Activated T-cell treated with anti-CD3 and anti-CD28 coated beads, Interleukin-2, amount 50 U/mL, for 4 hours (primary cell): ENCODE measurements at regions not wholly inside any gene's neighbourhood (a gene's known extent, or its start where the extent isn't known, plus 50 kb on each side); places are given as distances from the start of the nearest gene placed in this dataset.

Experiments used
- ATAC-seq, 2 donors: fragments of 200-7000 bp; cut with Tn5 transposase; one replicate each; pipeline ENCODE4 v1.10.0; 2021
- DNase-seq: peaks from one replicate; pipeline ENCODE4 v3.0.0-alpha.2; 2020
- H3K27me3 Mint-ChIP-seq: one replicate; pipeline ENCODE4 v1.8.0; 2021; ENCODE audit warnings: low read depth, mixed read lengths
- H3K36me3 Mint-ChIP-seq: one replicate; pipeline ENCODE4 v1.8.0; 2022; ENCODE audit warnings: mixed read lengths; ENCODE audit not compliant: insufficient read depth
- H3K4me1 Mint-ChIP-seq: one replicate; pipeline ENCODE4 v1.8.0; 2021; ENCODE audit warnings: low read depth, mixed read lengths
- H3K4me3 Mint-ChIP-seq: one replicate; pipeline ENCODE4 v1.8.0; 2021; ENCODE audit warnings: mild to moderate bottlenecking, moderate library complexity, mixed read lengths
- H3K9me3 Mint-ChIP-seq: one replicate; pipeline ENCODE4 v1.8.0; 2021; ENCODE audit warnings: mixed read lengths

DNA sequence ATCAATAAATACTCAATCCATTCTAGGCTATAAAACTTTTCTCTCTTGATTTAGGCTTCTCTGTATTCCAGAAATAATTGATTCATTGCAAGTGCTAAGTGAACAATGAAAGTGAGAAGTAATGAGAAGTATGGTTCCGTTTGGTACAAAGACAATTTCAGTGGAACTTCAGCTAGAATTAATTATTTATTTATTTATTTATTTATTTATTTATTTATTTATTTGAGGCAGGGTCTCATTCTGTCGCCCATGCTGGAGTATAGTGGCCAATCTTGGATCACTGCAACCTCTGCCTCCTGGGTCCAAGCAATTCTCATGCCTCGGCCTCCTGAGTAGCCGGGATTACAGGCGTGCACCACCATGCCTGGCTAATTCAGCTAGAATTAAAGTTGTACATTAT lies 262.1 kb downstream of the B3GLCT start:
- H3K9me3 Mint-ChIP-seq = no peaks in the 10 kb centered on the region
- H3K4me3 Mint-ChIP-seq = no peak overlapping the region
- H3K36me3 Mint-ChIP-seq = no peaks in the 10 kb centered on the region
- ATAC-seq = no peak
- DNase-seq = no peak
- H3K4me1 Mint-ChIP-seq = no peaks in the 10 kb centered on the region
- no peaks in the 10 kb centered on the region for H3K27me3 Mint-ChIP-seq

- no peak for ATAC-seq
These were observed 263.0 kb downstream of the B3GLCT start for GRCh38 chr13:31462766-31463165.

DNA sequence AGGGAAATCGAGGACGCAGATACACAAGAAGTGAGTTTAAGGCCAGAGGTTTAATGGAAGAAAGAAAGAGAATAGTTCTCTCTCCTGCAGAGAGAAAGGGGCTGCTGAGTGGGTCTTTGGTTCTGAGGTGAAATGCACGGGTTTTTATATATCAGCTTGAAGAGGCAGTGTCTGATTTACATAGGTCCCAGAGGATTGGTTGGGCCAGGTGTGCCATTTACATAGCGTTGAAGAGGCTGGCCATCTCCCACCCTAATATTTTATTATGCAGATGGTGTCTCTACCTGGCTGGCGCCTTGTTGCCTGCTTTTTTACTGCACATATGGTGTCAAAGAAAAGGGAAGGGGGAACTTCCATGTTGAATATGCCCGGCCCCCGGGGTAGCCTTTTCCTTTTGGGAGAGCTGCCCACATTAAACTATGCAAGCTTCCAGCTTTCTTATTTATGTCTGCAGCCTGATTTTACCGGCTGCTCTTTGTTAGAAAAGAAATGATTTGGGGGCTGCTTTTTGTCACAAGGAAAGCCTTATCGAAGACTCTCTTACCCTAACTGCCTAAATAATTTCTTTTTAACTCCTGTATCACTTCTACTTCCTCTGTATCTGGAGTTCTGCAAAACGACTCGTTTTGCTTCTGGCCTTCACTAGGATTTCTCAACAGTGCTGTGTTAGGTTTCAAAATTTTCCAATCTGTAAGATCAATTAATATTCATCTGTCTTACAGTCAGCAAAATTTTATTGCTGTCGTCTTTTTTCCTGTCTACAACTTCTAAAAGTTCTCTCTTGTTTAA lies 268.5 kb downstream of the B3GLCT start:
- no peaks in the 10 kb centered on the region for H3K9me3 Mint-ChIP-seq
- DNase-seq (no peak), ATAC-seq (no peak)
- H3K36me3 Mint-ChIP-seq = no peaks in the 10 kb centered on the region
- H3K4me3 Mint-ChIP-seq = no peak overlapping the region
- H3K27me3 Mint-ChIP-seq = peaks cover 6% of the 10 kb centered on the region
- no peaks in the 10 kb centered on the region for H3K4me1 Mint-ChIP-seq

More at GRCh38 chr13:31462766-31463165, 263.0 kb downstream of the B3GLCT start:
- H3K4me3 Mint-ChIP-seq = no peak overlapping the region
- DNase-seq = no peak
- H3K4me1 Mint-ChIP-seq = no peaks in the 10 kb centered on the region
- no peaks in the 10 kb centered on the region for H3K36me3 Mint-ChIP-seq
- H3K27me3 Mint-ChIP-seq = peaks cover 2% of the 10 kb centered on the region
- H3K9me3 Mint-ChIP-seq = no peaks in the 10 kb centered on the region

- DNase-seq (no peak), ATAC-seq (no peak)
- Mint-ChIP-seq H3K4me3 (no peak overlapping the region), H3K36me3 (no peaks in the 10 kb centered on the region), H3K4me1 (no peaks in the 10 kb centered on the region), H3K27me3 (peaks cover 6% of the 10 kb centered on the region), H3K9me3 (no peaks in the 10 kb centered on the region)
These were observed 269.6 kb downstream of the B3GLCT start for GRCh38 chr13:31469377-31469776.

- Mint-ChIP-seq H3K4me1 (no peaks in the 10 kb centered on the region), H3K4me3 (no peak overlapping the region), H3K9me3 (no peaks in the 10 kb centered on the region), H3K36me3 (no peaks in the 10 kb centered on the region), H3K27me3 (peaks cover 5% of the 10 kb centered on the region)
- no peak for DNase-seq
- no peak for ATAC-seq
These were observed 263.1 kb upstream of the RXFP2 start for GRCh38 chr13:31476266-31476665.

- H3K4me3 Mint-ChIP-seq = no peak overlapping the region
- no peak for DNase-seq
- no peaks in the 10 kb centered on the region for H3K9me3 Mint-ChIP-seq
- ATAC-seq = no peak
- H3K36me3 Mint-ChIP-seq = no peaks in the 10 kb centered on the region
- no peaks in the 10 kb centered on the region for H3K4me1 Mint-ChIP-seq
- peaks cover 5% of the 10 kb centered on the region for H3K27me3 Mint-ChIP-seq
These were observed 262.6 kb upstream of the RXFP2 start for GRCh38 chr13:31476753-31477152.

- ATAC-seq (no peak), DNase-seq (no peak)
- peaks cover 3% of the 10 kb centered on the region for H3K27me3 Mint-ChIP-seq
- no peaks in the 10 kb centered on the region for H3K9me3 Mint-ChIP-seq
- H3K4me1 Mint-ChIP-seq = no peaks in the 10 kb centered on the region
- H3K4me3 Mint-ChIP-seq = no peak overlapping the region
- no peaks in the 10 kb centered on the region for H3K36me3 Mint-ChIP-seq
These were observed 261.4 kb upstream of the RXFP2 start for GRCh38 chr13:31477961-31478360.

DNA sequence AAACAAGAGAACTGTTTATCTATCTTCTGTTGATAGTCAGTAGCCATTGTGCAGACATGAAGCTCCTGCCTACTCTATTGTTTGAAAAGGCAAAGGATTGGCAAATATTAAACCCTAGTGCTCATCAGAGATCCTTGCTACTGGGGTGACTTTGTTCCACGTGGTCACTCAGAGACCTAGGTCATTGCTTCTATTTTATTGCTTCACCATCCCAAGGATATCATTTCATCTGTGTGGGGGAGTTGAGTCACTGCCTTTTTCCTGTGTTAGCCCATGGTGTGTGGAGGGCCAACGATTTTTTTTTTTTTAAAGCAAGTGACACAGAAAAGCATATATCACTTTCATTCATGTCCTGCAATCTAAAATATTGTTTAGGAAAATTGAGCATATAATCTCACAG lies 254.1 kb upstream of the RXFP2 start:
- no peak overlapping the region for H3K4me3 Mint-ChIP-seq
- no peaks in the 10 kb centered on the region for H3K27me3 Mint-ChIP-seq
- no peaks in the 10 kb centered on the region for H3K36me3 Mint-ChIP-seq
- ATAC-seq (no peak), DNase-seq (no peak)
- no peaks in the 10 kb centered on the region for H3K9me3 Mint-ChIP-seq
- no peaks in the 10 kb centered on the region for H3K4me1 Mint-ChIP-seq

DNA sequence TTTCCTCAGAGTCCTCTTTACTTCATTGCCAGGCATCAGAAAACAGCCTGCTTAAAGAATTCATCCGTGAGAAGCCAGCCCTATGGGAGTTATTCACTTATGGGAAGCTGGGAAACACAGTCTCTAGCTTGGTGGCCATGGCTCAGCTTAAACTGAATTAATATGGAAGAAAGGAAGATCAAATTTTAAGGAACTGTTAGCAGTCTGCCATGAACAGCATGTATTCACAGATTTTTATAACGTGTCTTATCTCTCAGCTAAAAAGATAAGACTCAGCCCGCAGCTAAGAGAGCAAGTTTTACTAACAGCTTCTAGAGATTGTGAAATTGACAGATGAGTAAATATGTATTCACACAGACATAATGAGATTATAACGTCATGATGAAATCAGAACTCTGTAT lies 253.7 kb upstream of the RXFP2 start:
- H3K4me1 Mint-ChIP-seq = no peaks in the 10 kb centered on the region
- H3K27me3 Mint-ChIP-seq = peaks cover under 1% of the 10 kb centered on the region
- H3K4me3 Mint-ChIP-seq = no peak overlapping the region
- DNase-seq (no peak), ATAC-seq (no peak)
- H3K36me3 Mint-ChIP-seq = no peaks in the 10 kb centered on the region
- no peaks in the 10 kb centered on the region for H3K9me3 Mint-ChIP-seq

- H3K4me1 Mint-ChIP-seq = no peaks in the 10 kb centered on the region
- H3K27me3 Mint-ChIP-seq = peaks cover 8% of the 10 kb centered on the region
- no peaks in the 10 kb centered on the region for H3K36me3 Mint-ChIP-seq
- H3K9me3 Mint-ChIP-seq = peaks cover 22% of the 10 kb centered on the region
- DNase-seq = no peak
- H3K4me3 Mint-ChIP-seq = no peak overlapping the region
- ATAC-seq = no peak
These were observed 244.0 kb upstream of the RXFP2 start for GRCh38 chr13:31495336-31495735.

DNA sequence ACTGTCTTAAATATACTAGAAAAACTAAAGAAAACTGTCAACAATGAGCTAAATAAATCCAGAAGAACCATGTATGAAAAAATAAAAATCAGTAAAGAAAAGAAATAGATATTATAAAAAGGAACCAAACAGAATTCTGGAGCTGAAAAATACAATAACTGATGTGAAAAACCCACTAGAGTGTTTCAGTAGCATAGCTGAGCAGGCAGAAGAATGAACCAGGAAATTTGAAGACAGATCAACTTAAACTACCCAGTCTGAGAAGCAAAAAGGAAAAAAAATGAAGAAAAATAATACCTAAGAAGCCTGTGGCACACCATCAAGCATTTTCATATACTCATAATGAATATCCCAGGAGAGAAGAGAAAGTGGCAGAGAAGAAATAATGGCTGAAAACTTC lies 240.1 kb upstream of the RXFP2 start:
- ATAC-seq (no peak), DNase-seq (no peak)
- peaks cover 22% of the 10 kb centered on the region for H3K9me3 Mint-ChIP-seq
- no peaks in the 10 kb centered on the region for H3K4me1 Mint-ChIP-seq
- H3K27me3 Mint-ChIP-seq = no peaks in the 10 kb centered on the region
- no peaks in the 10 kb centered on the region for H3K36me3 Mint-ChIP-seq
- H3K4me3 Mint-ChIP-seq = no peak overlapping the region

DNA sequence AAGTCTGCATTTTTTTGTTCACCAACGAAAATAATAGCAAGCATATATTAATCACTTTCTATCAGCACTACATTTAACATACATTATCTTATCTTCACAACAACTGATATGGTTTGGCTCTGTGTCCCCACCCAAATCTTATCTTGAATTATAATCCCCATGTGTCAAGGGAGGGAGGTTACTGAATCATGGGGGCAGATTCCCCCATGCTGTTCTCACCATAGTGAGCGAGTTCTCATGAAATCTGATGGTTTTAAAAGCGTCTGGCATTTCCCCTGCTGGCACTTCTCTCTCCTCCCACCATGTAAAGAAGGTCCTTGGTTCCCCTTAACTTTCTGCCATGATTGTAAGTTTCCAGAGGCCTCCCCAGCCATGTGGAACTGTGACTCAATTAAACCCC lies 235.7 kb upstream of the RXFP2 start:
- Mint-ChIP-seq H3K4me1 (no peaks in the 10 kb centered on the region), H3K9me3 (peaks cover 10% of the 10 kb centered on the region), H3K36me3 (no peaks in the 10 kb centered on the region), H3K4me3 (no peak overlapping the region), H3K27me3 (peaks cover 2% of the 10 kb centered on the region)
- ATAC-seq (no peak), DNase-seq (no peak)

- ATAC-seq = no peak
- no peak for DNase-seq
- Mint-ChIP-seq H3K27me3 (peaks cover 2% of the 10 kb centered on the region), H3K4me3 (no peak overlapping the region), H3K36me3 (no peaks in the 10 kb centered on the region), H3K9me3 (peaks cover 1% of the 10 kb centered on the region), H3K4me1 (no peaks in the 10 kb centered on the region)
These were observed 234.4 kb upstream of the RXFP2 start for GRCh38 chr13:31504918-31505317.

DNA sequence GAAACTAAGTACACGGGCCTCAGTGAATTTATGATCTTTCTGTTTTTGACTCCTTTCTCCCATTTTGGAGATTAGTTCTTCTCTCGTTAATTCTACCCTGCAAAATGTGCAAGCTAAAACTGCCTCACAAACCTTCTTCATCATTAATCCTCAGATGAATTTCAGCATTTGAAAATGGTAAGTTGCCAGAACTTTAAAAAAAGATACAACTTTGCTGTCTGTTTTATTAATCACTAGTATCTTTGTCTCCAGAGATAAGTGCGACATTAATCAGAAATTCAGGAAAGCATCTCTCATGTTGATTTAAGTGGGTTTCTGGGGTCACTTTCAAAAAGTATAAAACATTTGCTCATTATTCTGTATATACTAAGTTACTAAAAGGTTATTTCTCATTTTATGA lies 227.0 kb upstream of the RXFP2 start:
- Mint-ChIP-seq H3K27me3 (peaks cover 4% of the 10 kb centered on the region), H3K36me3 (no peaks in the 10 kb centered on the region), H3K4me1 (no peaks in the 10 kb centered on the region), H3K9me3 (no peaks in the 10 kb centered on the region), H3K4me3 (no peak overlapping the region)
- no peak for ATAC-seq
- no peak for DNase-seq

DNA sequence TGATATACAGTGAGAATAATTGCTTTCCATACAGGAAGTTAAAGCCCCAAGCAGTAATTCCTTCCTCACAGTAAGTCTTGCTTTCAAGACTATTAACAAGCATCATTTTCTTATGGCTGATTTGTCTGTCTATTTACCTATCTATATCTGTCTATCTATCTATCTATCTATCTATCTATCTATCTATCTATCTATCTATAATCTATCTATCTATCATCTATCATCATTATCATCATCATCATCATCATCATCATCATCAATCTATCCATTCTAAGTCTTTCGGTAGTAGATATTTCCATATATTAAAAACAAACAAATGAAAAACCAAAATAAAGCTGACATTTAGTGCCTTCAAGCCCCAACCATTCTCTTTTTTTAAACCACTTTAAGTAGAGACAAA lies 224.4 kb upstream of the RXFP2 start:
- Mint-ChIP-seq H3K36me3 (no peaks in the 10 kb centered on the region), H3K9me3 (no peaks in the 10 kb centered on the region), H3K4me1 (no peaks in the 10 kb centered on the region), H3K4me3 (no peak overlapping the region), H3K27me3 (peaks cover 2% of the 10 kb centered on the region)
- ATAC-seq = no peak
- no peak for DNase-seq
